Mesothelial cell of epicardium (in vitro differentiated cells): ENCODE measurements at regions not wholly inside any gene's neighbourhood (a gene's known extent, or its start where the extent isn't known, plus 50 kb on each side); places are given as distances from the start of the nearest gene placed in this dataset.
"Not testable (repeated sequence)": the region's sequence is repeated elsewhere in the genome, so short reads cannot be mapped to it uniquely, and the experiment has no call there.

ENCODE experiments used
- DNase-seq, 2 experiments: peaks; one replicate each; pipeline ENCODE4 v3.0.0; 2021; ENCODE audit warnings: low spot score in 2 of 2; ENCODE audit not compliant: unreplicated experiment in 2 of 2
- H3K27ac Mint-ChIP-seq: 2 replicates; pipeline ENCODE4 v1.8.0; 2021; ENCODE audit warnings: mixed read lengths
- H3K27me3 Mint-ChIP-seq: 2 replicates; pipeline ENCODE4 v1.8.0; 2021; ENCODE audit warnings: low read depth, mixed read lengths
- H3K36me3 Mint-ChIP-seq: 2 replicates; pipeline ENCODE4 v1.8.0; 2021; ENCODE audit warnings: mixed read lengths
- H3K4me1 Mint-ChIP-seq: 2 replicates; pipeline ENCODE4 v1.8.0; 2021; ENCODE audit warnings: mixed read lengths
- H3K4me3 Mint-ChIP-seq: 2 replicates; pipeline ENCODE4 v1.8.0; 2021; ENCODE audit warnings: mild to moderate bottlenecking, moderate library complexity, mixed read lengths
- H3K9me3 Mint-ChIP-seq: 2 replicates; pipeline ENCODE4 v1.8.0; 2021; ENCODE audit warnings: mixed read lengths
- TF ChIP-seq, protein P1 (sequence below): fragments of 200-600 bp; sonication (generic); IDR thresholded peaks from one replicate; pipeline ENCODE4 v1.5.0; 2021; ENCODE audit warnings: antibody characterized with exemption; ENCODE audit not compliant: unreplicated experiment

DNA sequence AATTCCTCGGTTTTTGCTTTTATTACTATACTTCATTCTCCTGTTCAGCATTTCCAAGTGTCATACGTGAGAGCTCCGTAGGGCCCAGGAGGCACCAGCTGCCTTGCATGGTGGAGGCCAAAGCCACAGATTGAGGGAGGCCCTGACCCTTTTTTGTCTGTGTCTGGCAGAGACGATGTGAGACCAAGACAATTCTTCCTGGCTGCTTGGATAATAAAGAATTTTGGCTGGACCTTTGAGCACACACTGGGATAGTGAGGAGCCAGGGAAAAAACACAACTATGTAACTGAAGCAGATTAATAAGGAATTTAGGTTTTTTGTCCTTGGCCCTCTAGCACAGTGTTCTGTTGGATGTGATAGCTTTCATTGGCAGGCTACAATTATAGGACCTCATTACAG lies 161.0 kb downstream of the CPXCR1 start:
- Mint-ChIP-seq H3K4me1 (no peaks in the 10 kb centered on the region), H3K27me3 (no peaks in the 10 kb centered on the region), H3K27ac (no peak overlapping the region), H3K4me3 (no peak overlapping the region), H3K9me3 (peaks cover 13% of the 10 kb centered on the region), H3K36me3 (no peaks in the 10 kb centered on the region)
- no peak for DNase-seq
- TF ChIP-seq, protein P1, sequence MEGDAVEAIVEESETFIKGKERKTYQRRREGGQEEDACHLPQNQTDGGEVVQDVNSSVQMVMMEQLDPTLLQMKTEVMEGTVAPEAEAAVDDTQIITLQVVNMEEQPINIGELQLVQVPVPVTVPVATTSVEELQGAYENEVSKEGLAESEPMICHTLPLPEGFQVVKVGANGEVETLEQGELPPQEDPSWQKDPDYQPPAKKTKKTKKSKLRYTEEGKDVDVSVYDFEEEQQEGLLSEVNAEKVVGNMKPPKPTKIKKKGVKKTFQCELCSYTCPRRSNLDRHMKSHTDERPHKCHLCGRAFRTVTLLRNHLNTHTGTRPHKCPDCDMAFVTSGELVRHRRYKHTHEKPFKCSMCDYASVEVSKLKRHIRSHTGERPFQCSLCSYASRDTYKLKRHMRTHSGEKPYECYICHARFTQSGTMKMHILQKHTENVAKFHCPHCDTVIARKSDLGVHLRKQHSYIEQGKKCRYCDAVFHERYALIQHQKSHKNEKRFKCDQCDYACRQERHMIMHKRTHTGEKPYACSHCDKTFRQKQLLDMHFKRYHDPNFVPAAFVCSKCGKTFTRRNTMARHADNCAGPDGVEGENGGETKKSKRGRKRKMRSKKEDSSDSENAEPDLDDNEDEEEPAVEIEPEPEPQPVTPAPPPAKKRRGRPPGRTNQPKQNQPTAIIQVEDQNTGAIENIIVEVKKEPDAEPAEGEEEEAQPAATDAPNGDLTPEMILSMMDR = no peak

DNA sequence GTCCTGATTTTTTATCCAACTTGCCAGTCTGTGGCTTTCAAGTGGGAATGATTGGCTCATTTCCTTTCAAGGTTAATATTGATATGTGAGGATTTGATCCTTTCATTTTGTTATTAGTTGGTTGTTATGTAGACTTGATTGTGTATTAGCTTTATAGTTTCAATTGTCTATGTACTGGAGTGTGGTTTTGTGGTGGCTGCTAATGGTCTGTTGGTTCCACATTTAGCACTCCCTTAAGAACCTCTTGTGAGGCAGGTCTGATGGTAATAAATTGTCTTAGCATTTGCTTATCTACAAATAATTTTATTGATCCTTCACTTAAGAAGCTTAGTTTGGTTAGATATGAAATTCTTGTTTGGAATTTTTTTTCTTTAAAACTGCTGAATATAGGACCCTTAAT lies 190.6 kb downstream of the CPXCR1 start:
- Mint-ChIP-seq H3K4me1 (no peaks in the 10 kb centered on the region), H3K4me3 (no peak overlapping the region), H3K9me3 (no peaks in the 10 kb centered on the region), H3K27me3 (no peaks in the 10 kb centered on the region), H3K36me3 (no peaks in the 10 kb centered on the region), H3K27ac (no peak overlapping the region)
- no peak for DNase-seq
- TF ChIP-seq, protein P1 = no peak

DNA sequence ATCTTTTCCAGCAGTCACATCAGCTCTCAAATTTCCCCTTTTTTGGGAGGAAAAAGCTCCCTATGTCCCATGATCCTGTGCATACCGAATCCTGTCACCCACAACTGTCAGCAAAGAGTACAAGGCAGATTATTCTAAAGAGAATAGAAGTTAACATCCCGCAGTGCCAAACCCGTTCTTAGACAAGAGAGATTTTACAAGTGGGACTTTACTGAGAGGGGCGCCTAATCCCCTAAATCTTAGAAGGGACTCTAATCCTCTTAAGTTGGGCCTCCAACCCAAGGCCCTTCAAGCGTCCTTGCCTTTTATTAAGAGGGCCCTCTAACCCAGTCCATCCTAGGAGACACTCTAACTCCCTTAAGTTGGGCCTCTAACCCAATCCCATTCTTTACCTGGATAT lies 193.9 kb downstream of the CPXCR1 start:
- H3K27ac Mint-ChIP-seq = no peak overlapping the region
- TF ChIP-seq, protein P1 = no peak

DNA sequence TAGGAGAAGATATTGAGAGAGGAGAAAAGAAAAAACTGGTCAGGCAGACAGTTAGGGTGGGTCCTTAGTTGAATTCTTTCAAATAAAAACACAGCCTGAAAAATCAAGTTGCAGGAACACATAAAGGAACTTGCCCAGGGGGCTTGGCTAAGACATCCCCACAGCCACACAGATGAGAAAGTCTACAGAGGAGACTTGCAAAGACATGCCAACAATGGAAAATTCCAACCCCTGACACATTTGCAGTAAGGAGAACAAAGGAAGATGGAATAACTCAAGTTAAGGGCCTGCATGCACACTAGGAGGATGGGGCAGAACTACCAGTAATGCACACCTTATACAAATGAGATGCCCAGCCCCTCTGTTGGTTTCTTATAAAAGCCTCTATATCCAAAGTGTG lies 197.6 kb downstream of the CPXCR1 start:
- H3K27ac Mint-ChIP-seq = no peak overlapping the region
- no peak for DNase-seq

More for the DNA sequence above, 193.9 kb downstream of the CPXCR1 start:
- no peak for DNase-seq
- H3K4me3 Mint-ChIP-seq = no peak overlapping the region
- H3K9me3 Mint-ChIP-seq = no peaks in the 10 kb centered on the region
- H3K36me3 Mint-ChIP-seq = no peaks in the 10 kb centered on the region
- peaks cover 8% of the 10 kb centered on the region for H3K4me1 Mint-ChIP-seq
- no peaks in the 10 kb centered on the region for H3K27me3 Mint-ChIP-seq

DNA sequence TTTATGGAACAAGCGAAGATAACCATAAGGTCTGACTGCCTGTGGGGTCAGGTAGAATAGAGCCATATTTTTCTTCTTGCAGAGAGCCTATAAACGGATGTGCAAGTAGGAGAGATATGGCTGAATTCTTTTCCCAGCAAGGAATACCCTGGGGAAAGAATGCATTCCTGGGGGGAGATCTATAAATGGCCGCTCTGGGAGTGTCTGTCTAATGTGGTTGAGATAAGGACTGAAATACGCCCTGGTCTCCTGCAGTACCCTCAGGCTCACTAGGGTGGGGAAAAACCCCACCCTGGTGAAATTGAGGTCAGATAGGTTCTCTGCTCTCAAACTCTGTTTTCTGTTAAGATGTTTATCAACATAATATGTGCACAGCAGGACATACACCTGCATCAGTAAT lies 209.0 kb downstream of the CPXCR1 start:
- H3K36me3 Mint-ChIP-seq, H3K4me3 Mint-ChIP-seq, DNase-seq: not testable (repeated sequence)

More for the DNA sequence above, 197.6 kb downstream of the CPXCR1 start:
- Mint-ChIP-seq H3K4me3 (no peak overlapping the region), H3K9me3 (no peaks in the 10 kb centered on the region), H3K36me3 (no peaks in the 10 kb centered on the region), H3K27me3 (no peaks in the 10 kb centered on the region), H3K4me1 (peaks cover 16% of the 10 kb centered on the region)
- TF ChIP-seq, protein P1 = no peak

DNA sequence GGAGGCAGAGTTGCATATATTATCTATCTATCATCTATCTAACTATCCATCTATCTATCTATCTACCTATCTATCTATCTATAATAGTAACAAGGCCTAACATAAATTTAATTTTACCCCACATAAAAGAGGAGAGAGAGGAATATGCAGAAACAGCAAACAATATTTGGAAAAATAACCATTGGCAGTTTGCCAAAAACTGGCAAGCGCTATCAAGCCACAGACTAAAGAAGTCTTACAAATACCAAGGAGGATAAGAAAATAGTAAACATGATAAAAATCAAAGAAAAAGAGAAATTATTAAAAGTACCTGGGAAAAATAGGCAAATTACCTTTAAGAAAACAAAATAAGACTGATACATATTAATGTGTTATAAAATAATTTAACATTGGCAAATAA lies 230.8 kb downstream of the CPXCR1 start:
- Mint-ChIP-seq H3K9me3 (no peaks in the 10 kb centered on the region), H3K4me1 (peaks cover 6% of the 10 kb centered on the region), H3K4me3 (no peak overlapping the region), H3K27me3 (no peaks in the 10 kb centered on the region), H3K36me3 (no peaks in the 10 kb centered on the region), H3K27ac (no peak overlapping the region)
- no peak for DNase-seq
- TF ChIP-seq, protein P1 = no peak

More for the DNA sequence above, 209.0 kb downstream of the CPXCR1 start:
- peaks cover 32% of the 10 kb centered on the region for H3K9me3 Mint-ChIP-seq
- not testable (repeated sequence) for H3K27me3 Mint-ChIP-seq, H3K4me1 Mint-ChIP-seq, H3K27ac Mint-ChIP-seq
